ENCODE measurements at regions not wholly inside any gene's neighbourhood (a gene's known extent, or its start where the extent isn't known, plus 50 kb on each side); places are given as distances from the start of the nearest gene placed in this dataset.

GRCh38 chr5:15168358-15168757 lies 296.8 kb upstream of the ANKH start:
- TF ChIP-seq, protein P1, sequence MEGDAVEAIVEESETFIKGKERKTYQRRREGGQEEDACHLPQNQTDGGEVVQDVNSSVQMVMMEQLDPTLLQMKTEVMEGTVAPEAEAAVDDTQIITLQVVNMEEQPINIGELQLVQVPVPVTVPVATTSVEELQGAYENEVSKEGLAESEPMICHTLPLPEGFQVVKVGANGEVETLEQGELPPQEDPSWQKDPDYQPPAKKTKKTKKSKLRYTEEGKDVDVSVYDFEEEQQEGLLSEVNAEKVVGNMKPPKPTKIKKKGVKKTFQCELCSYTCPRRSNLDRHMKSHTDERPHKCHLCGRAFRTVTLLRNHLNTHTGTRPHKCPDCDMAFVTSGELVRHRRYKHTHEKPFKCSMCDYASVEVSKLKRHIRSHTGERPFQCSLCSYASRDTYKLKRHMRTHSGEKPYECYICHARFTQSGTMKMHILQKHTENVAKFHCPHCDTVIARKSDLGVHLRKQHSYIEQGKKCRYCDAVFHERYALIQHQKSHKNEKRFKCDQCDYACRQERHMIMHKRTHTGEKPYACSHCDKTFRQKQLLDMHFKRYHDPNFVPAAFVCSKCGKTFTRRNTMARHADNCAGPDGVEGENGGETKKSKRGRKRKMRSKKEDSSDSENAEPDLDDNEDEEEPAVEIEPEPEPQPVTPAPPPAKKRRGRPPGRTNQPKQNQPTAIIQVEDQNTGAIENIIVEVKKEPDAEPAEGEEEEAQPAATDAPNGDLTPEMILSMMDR (conservative IDR thresholded peaks at IDR 0.05; ENCODE audit: low read depth, low read length), result no peak
- TF ChIP-seq EZH2 (IDR thresholded peaks at IDR 0.05; ENCODE audit: low read length, unreplicated experiment) (no peak), EZH2phosphoT487 (IDR thresholded peaks at IDR 0.05; ENCODE audit: borderline replicate concordance, low read length) (no peak)

All from PC-3 (cell line).